HG03103 (cell line): ENCODE measurements at regions not wholly inside any gene's neighbourhood (a gene's known extent, or its start where the extent isn't known, plus 50 kb on each side); places are given as distances from the start of the nearest gene placed in this dataset.

Experiments used
- ATAC-seq: cut with Tn5 transposase; IDR thresholded peaks from one replicate; pipeline ENCODE4 v1.9.1; 2021; ENCODE audit warnings: low read depth; ENCODE audit not compliant: unreplicated experiment

DNA sequence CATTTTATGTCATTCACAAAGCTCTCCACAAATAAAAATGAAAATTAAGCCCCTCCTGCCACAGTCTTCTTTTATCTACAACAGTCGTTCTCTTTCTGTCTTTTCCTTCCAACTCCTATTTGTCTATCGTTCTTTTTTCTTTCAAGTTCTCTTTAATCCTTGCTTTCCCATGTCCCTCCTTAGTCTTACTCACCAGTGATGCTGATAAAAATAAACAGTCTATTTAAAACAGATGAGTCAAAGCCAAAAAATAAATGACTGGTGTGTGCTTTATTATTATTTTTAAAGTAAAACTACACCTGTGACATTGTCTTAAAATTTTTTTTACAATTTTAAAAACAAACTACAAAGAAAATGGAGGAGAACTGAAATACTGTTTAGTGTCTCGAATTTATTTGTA lies 137.1 kb upstream of the TMEM161B start:
- no peak for ATAC-seq

DNA sequence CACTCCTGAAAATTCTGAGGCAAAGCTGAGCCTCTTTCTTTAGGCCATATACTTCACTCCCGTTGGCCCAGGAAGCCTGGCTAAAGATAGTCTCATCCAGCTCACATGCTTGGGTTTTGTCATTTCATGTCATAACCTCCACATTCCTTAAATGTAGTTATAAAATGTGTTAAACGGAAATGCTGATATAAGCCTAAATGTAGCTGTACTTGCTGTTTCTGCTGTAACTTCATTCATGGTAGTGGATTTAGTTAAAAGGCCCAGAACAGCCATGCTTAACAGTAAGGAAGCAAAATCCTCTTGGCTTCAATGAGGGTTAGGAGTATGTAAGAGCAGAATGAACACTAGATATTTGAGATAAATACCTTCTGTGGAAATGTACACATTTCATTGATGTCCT lies 135.8 kb upstream of the TMEM161B start:
- no peak for ATAC-seq

DNA sequence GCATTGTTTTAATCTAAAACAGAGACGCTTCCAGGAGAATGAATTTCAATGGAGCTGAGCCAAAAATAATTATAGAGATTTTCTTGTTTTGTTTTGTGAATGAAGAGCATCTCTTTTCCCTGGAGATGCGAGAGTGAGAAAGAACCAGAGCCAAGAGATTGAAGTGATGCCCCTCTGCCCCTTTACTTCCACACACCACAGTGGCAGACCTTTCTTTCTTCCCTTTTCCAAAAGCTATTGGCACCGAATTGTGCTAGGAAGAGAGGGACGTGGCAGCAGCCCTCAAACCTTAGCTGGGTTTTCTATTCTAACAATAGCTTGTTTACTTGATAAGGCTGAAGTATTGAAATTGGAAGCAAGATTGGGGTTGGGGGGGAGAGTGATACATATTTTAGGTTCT lies 133.0 kb upstream of the TMEM161B start:
- ATAC-seq: no peak

DNA sequence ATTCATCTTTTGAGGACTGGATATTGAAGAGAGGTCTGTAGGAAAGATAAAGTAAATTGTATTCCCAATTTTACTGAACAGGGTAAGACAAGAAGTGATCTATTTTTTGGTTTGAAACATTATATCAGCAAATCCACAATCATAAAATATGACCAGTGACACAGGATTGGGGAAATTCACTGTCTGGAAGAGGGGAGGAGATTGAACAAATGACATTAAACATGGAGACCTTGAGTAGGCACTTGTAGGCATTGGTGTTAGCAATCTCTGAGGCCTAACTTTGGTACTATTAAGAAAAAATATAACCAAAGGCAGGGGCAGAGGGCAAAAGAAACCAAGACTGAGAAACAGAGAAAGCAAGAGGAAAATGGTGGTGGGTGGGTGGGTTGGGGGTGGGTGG lies 132.6 kb upstream of the TMEM161B start:
- no peak for ATAC-seq

DNA sequence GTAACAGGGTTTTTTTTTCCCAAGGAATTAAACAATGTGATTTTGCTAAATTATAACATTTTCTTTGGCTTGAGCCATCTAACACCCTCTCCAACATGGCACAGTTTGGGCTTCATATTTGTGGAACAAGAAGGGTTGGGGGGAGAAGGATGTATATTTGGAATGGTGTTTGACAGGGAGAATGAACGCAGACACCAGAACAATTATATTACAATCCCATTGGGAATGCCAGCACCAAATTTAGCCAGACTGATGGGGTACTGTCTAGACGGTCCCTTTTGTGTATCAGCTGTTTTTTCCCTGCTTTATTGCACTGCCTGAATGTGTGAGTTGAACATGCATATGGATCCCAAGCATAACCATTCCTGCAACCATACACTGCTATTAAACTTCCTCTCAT lies 130.9 kb upstream of the TMEM161B start:
- ATAC-seq: no peak

DNA sequence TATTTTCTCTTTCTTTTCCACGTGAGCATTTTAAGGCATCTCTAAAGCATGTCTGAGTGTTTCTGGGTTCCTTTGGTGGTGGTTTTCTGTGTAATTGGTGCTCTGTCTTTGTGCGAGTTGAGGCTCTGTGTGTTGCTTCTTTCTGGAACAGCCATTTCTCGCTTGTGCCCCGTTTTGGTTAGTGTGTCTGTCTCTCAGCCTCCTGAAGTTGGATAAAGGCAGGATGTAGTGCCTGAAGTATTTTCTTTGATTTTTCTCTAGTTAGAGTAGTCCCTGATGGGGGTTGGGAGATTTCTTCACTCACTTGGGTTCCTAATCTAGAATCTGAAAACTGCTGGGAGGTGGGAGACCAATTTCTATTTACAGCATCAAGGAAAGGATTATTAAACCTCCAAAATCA lies 129.7 kb upstream of the TMEM161B start:
- ATAC-seq: no peak

DNA sequence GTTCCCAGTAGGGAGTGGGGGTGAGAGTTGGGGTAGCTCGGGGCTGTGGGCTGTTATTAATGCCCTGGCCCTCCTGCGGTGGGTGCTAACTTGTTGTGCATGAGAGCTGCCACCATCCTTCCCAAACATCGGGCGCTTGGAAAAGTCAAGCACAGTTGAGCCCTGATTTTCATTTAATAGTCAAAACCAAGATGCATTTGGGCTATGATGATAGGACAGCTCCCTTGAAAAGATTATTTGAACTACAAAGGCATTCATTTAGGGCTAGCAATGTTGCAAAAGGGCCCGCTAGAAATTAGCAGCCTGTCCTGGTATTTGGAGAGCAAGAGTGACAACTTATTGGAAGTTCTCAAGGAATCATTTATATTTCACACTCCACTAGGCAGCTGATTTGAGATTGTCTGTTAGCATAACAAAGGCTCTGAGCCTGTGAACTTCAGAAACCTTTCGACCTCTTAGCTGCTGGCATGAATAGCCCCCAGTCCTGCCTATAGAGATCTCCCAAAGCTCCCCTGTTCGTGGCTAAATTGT lies 128.2 kb upstream of the TMEM161B start:
- no peak for ATAC-seq

GRCh38 chr5:88396000-88396535 lies 127.4 kb upstream of the TMEM161B start:
- ATAC-seq: no peak

DNA sequence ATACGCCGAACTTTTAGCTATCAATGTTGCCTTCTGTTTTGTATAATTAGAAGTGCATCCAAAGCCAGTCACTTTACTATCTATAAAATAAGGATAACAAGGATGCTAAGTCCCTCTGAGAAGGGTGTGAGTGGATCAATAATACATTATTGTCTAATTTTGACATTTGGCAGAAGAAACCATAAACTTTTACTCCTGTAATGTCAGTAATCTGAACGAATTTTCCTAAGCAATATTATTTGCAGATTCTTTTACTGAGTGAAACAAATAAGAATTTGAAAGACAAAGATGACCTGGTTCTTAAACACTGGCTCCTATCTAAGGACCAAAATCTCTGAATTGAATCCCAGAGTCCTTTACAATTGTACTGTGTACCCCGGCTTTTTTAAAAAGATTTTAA lies 126.6 kb upstream of the TMEM161B start:
- no peak for ATAC-seq

DNA sequence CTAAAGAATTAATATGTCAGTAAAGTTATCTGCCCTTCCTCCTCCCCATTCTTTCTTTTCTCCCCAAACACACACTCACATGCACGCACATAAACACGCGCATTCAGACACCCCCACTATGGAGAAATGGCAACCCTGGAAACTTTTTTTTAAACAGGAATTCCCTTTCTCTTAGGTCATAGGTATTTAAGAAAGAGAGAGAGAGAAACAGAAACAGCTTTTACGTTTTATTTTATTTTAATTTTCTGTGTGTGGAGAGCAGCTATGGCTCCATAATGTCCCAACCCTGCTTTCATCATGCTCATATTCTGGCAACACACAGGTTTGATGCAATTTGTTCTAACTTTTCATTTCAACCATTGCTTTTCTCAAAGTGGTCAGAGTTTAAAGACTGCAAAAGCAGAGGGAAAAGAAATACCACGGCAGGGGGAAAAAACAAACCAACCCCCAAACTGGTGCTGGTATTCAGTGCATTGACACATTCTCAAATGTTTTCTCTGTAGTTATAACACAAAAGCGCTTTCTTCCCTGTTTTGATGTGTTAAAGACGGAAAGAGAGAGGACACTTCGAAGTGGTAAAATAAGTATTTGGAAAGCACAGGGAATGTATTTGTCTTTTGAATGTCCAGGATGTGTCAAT lies 126.0 kb upstream of the TMEM161B start:
- ATAC-seq: no peak

- ATAC-seq: no peak
Observed at GRCh38 chr5:88393716-88394535, 125.3 kb upstream of the TMEM161B start.

DNA sequence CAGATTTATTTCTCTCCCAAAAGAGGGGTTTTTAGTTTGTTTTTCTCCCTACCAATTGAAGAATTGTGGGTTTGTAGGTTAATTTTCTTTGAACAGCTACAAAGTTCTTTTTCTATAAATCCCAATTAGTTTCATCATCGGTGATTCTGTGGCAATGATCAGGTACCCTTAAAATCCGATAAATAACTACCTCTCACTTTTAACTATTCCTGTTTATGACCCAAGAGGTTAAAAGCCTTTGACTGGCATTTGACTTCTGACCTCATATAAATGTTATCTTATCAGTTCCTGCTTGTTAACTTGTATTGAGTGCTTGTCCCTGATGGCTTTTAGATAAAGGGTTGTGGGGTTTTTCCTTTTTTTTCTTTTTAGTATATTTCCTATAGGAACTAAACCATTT lies 124.4 kb upstream of the TMEM161B start:
- no peak for ATAC-seq

DNA sequence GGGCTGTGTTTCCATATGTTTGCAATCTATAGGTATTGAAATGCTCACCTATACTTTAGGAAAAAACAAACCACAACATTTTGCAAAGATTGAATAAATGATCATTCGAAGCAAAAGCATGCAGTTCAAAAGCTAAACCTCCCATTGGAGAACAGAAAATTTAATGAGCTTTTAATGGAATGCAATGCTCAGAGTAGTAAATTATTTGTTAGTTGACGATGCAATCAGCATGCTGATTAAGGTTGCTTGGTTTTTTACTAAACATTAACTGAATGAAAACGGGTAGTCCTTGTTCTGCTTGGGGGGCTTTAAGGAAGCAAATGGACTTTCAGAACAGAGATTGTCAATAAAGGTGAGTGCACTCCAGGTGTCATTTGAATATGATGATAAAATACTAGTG lies 123.3 kb upstream of the TMEM161B start:
- no peak for ATAC-seq

DNA sequence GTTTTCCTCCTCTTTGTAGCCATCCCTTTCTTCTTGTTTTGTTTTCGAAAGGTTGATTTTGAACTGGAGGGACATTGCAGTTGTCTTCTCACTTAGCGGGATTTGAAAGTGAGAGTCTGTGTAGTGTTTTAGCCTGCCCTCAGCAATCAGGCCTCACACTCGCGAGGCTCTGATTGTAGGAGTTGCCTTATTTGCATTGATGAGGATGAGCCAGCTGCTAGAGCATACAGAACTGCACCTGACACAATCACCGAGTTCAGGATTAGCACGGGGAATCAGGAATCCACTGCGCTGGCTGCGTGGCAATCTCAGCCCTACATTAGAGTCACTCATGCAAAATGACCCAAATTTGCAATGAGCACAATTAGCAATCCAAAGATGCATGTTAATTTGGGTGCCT lies 122.5 kb upstream of the TMEM161B start:
- no peak for ATAC-seq

DNA sequence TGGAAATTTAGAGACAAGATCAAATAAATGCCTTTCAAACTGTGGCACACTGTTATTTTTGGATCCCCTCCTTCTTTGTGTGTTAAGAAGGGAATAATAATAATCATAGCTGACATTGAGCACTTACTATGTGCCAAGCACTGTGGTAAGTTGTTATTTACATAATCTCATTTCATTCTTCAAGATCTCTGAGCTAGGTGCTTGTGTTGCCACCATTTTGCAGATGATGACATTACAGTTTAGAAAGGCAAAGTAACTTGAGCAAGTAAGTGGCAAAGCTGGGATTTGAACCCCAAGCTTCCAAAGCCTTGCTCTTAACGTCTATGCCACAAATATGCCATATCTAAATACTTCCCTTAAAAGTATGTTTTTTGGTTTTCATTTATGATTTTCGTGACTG lies 121.8 kb upstream of the TMEM161B start:
- no peak for ATAC-seq

GRCh38 chr5:88390096-88390441 lies 121.4 kb upstream of the TMEM161B start:
- ATAC-seq: no peak

- no peak for ATAC-seq
Observed at GRCh38 chr5:88389338-88390095, 120.9 kb upstream of the TMEM161B start.

DNA sequence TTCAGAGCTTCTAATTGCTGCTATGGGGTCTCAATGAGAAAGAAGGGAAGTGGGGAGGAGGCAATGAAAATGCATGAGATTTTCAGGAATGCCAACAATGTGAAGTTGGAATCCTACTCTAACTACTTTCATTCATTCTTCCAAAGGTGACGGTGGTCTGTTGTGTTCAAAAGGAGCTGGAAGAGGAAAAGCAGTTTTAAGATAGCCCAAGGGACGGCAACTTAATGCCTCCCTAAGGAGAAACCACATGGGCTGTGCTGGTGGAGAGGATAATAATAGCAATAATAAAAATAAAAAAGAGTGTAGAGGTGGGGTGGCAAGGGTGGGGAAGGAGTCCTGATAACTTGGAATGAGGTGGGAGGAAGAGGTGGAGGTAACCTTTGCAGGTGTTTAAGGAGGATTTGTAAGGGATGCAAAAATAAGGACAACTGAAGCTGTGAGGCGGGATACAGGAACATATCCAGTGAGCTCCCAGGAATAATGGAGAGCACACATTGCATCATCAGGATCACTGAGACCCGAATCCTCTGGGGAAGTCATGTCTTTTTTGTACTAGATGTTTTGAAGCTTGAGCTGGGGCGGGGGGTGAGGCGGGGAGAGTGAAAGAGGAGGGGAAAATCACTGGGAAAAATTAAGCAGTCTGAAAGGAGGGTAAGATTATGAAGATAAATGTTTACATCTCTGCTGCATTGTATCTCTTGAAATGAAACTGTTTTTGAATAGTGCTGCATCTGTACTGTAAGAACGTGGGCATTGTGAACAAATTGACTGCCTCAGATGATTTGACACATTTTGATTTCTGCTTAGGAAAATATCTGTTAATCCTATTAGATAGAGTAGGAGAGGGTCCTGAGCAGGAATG lies 120.1 kb upstream of the TMEM161B start:
- ATAC-seq: no peak

GRCh38 chr5:88384886-88385285 lies 116.2 kb upstream of the TMEM161B start:
- no peak for ATAC-seq

DNA sequence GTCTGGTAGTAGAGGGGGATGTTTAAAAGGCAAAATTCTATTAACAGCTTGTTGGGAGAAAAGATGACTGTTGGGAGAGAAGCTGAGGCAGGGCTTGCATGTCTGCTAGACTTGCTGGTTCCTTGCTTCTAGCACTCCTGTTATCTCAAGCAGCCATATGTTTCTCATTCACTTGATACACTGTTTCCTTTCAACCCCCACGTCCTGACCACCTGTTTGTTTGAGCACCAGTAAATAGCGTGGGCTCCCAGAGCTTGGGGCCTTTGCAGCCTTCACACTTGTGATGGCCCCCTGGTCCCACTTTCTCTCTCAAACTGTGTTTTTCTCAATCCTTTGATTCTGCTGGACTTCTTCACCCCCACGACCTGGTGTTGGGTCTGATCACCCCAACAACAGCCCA lies 111.7 kb upstream of the TMEM161B start:
- ATAC-seq: no peak
